ENCODE measurements at regions not wholly inside any gene's neighbourhood (a gene's known extent, or its start where the extent isn't known, plus 50 kb on each side); places are given as distances from the start of the nearest gene placed in this dataset.

DNA sequence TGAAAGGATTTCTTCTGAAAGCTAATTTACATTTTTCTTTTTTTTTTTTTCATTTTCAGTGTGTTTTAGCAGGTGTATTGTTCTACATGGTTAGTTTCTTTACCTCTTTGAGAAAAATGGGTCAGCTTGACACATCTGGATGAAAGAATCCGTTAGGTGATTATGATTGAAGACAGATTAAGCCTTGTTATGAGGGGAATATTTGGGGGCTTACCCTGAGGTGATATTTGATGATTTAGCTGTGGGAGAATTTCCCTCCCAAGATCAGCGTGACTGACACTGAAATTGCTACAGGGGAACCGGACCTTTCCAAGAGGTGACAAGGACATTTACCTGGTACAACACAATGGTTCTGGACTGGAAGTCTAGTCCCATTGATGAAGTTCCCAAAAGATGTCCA lies 147.5 kb downstream of the NFKBIZ start:
- H3K9me3 ChIP-seq (ENCODE audit: control insufficient read depth, low read length), result no peaks in the 10 kb centered on the region
- Mint-ChIP-seq H3K9me3 (no peaks in the 10 kb centered on the region), H3K27ac (no peak overlapping the region), H3K4me3 (no peak overlapping the region), H3K27me3 (ENCODE audit: insufficient read depth) (no peaks in the 10 kb centered on the region), H3K4me1 (no peaks in the 10 kb centered on the region), H3K36me3 (ENCODE audit: low read depth) (no peaks in the 10 kb centered on the region)
- no peaks in the 10 kb centered on the region for H3K4me1 ChIP-seq (ENCODE audit: control insufficient read depth, insufficient read depth, low read length)
- H3K27me3 ChIP-seq (ENCODE audit: control insufficient read depth, insufficient read depth, low read length, poor library complexity, severe bottlenecking), result peaks cover 6% of the 10 kb centered on the region
- TF ChIP-seq, protein P1, sequence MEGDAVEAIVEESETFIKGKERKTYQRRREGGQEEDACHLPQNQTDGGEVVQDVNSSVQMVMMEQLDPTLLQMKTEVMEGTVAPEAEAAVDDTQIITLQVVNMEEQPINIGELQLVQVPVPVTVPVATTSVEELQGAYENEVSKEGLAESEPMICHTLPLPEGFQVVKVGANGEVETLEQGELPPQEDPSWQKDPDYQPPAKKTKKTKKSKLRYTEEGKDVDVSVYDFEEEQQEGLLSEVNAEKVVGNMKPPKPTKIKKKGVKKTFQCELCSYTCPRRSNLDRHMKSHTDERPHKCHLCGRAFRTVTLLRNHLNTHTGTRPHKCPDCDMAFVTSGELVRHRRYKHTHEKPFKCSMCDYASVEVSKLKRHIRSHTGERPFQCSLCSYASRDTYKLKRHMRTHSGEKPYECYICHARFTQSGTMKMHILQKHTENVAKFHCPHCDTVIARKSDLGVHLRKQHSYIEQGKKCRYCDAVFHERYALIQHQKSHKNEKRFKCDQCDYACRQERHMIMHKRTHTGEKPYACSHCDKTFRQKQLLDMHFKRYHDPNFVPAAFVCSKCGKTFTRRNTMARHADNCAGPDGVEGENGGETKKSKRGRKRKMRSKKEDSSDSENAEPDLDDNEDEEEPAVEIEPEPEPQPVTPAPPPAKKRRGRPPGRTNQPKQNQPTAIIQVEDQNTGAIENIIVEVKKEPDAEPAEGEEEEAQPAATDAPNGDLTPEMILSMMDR (conservative IDR thresholded peaks at IDR 0.05), result no peak
- no peaks in the 10 kb centered on the region for H3K36me3 ChIP-seq (ENCODE audit: control insufficient read depth, insufficient read depth, low read length)
- H3K4me3 ChIP-seq (ENCODE audit: low read length), result no peak overlapping the region
- no peak overlapping the region for H3K27ac ChIP-seq (ENCODE audit: low read depth, low read length)
- no peak for DNase-seq
- no peak overlapping the region for H3K9ac ChIP-seq (ENCODE audit: extremely low read depth, low read length, poor library complexity, severe bottlenecking)
- WGBS, 2 experiments (ENCODE audit: insufficient coverage in 1 of 2, insufficient read length in 1 of 2), result 93 to 100% methylated on average over 2 to 3 of the region's 3 CpGs

DNA sequence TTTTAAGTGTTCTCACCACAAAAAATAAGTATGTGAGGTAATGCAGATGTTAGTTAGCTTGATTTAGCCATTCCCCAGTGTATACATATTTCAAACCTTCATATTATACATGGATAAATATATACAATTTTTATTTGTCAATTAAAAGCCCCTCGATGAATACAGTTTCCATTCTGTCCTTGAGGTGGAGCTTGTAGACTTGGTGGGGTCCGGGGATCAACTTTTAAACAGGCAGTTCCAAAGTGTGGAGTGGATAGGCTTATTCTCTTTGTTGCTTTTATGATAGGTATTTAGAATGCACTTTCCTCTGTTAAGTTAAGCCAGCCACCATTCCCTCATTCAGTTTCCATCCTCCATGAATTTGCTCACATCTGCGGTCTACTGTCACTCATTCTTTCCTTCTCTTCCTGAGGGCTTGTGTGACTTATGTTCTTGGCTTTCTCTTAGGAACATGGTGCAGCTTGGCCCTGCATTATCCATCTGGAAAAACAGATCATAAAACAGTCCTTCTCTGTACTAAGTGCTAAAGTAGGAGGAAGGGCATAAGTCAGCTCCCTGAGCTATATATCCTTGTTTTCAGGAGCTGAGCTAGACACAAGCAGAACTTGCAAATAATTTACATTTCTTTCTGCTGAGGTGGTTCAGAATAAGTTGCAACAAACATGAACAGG lies 149.1 kb downstream of the NFKBIZ start:
- TF ChIP-seq, protein P1 (conservative IDR thresholded peaks at IDR 0.05), result no peak
- WGBS, 2 experiments (ENCODE audit: insufficient coverage in 1 of 2, insufficient read length in 1 of 2), result 80 to 85% methylated on average over 1 to 3 of the region's 3 CpGs
- H3K27me3 Mint-ChIP-seq (ENCODE audit: insufficient read depth), result no peaks in the 10 kb centered on the region

DNA sequence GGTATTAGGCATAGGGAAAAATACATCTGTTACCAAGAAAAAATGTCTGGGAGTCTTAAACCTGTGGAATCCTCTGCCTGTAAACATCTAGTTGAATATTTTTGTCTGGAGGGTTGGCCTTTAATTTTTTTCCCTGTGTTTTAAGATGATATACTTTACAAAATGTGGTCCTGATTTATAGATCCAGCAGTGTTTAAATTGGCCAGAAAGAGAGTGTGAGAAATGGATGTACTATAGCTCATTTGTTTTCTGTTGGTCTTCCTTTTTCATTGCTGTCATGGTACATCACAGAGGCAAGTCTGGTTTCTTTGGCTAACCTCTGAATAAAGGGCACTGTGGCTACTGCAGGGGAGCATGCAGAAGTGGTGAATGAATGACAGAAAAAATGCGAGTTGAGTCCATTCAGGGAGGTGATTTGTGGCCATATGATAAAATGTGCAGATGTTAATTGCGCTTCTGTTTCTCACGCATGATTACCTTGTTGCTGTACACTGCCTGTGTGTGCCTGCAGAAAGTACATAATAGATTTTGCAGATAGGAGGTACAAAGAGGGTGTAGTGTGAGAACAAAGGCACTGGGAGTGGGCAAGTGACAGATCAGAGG lies 150.0 kb downstream of the NFKBIZ start:
- Histone ChIP-seq H3K27ac (ENCODE audit: low read depth, low read length) (no peak overlapping the region), H3K27me3 (ENCODE audit: control insufficient read depth, insufficient read depth, low read length, poor library complexity, severe bottlenecking) (peaks cover 6% of the 10 kb centered on the region), H3K36me3 (ENCODE audit: control insufficient read depth, insufficient read depth, low read length) (no peaks in the 10 kb centered on the region), H3K4me3 (ENCODE audit: low read length) (no peak overlapping the region), H3K9ac (ENCODE audit: extremely low read depth, low read length, poor library complexity, severe bottlenecking) (no peak overlapping the region), H3K9me3 (ENCODE audit: control insufficient read depth, low read length) (no peaks in the 10 kb centered on the region), H3K4me1 (ENCODE audit: control insufficient read depth, insufficient read depth, low read length) (no peaks in the 10 kb centered on the region)
- Mint-ChIP-seq H3K36me3 (ENCODE audit: low read depth) (no peaks in the 10 kb centered on the region), H3K27me3 (ENCODE audit: insufficient read depth) (no peaks in the 10 kb centered on the region), H3K4me1 (no peaks in the 10 kb centered on the region), H3K9me3 (no peaks in the 10 kb centered on the region), H3K4me3 (no peak overlapping the region), H3K27ac (no peak overlapping the region)
- TF ChIP-seq, protein P1 (conservative IDR thresholded peaks at IDR 0.05), result no peak
- no peak for DNase-seq
- 90 to 100% methylated on average over 2 to 3 of the region's 3 CpGs for WGBS, 2 experiments (ENCODE audit: insufficient coverage in 1 of 2, insufficient read length in 1 of 2)

More for the DNA sequence above, 149.1 kb downstream of the NFKBIZ start:
- Histone ChIP-seq H3K27me3 (ENCODE audit: control insufficient read depth, insufficient read depth, low read length, poor library complexity, severe bottlenecking) (peaks cover 6% of the 10 kb centered on the region), H3K27ac (ENCODE audit: low read depth, low read length) (no peak overlapping the region), H3K4me1 (ENCODE audit: control insufficient read depth, insufficient read depth, low read length) (no peaks in the 10 kb centered on the region), H3K9me3 (ENCODE audit: control insufficient read depth, low read length) (no peaks in the 10 kb centered on the region), H3K36me3 (ENCODE audit: control insufficient read depth, insufficient read depth, low read length) (no peaks in the 10 kb centered on the region), H3K4me3 (ENCODE audit: low read length) (no peak overlapping the region), H3K9ac (ENCODE audit: extremely low read depth, low read length, poor library complexity, severe bottlenecking) (no peak overlapping the region)
- Mint-ChIP-seq H3K4me1 (no peaks in the 10 kb centered on the region), H3K27ac (no peak overlapping the region), H3K9me3 (no peaks in the 10 kb centered on the region), H3K36me3 (ENCODE audit: low read depth) (no peaks in the 10 kb centered on the region), H3K4me3 (no peak overlapping the region)
- no peak for DNase-seq

Data from endodermal cell (in vitro differentiated cells).